IgD-negative memory B cell (primary cell): ENCODE measurements at regions not wholly inside any gene's neighbourhood (a gene's known extent, or its start where the extent isn't known, plus 50 kb on each side); places are given as distances from the start of the nearest gene placed in this dataset.
"Not testable (repeated sequence)": the region's sequence is repeated elsewhere in the genome, so short reads cannot be mapped to it uniquely, and the experiment has no call there.

Experiments used
- H3K27ac Mint-ChIP-seq, 3 donors: one replicate each; pipeline ENCODE4 v1.8.0; 2020 to 2022; ENCODE audit warnings: mild to moderate bottlenecking in 3 of 3, mixed read lengths in 3 of 3, moderate library complexity in 1 of 3
- H3K27me3 Mint-ChIP-seq: one replicate; pipeline ENCODE4 v1.8.0; 2021; ENCODE audit warnings: mixed read lengths
- H3K36me3 Mint-ChIP-seq: one replicate; pipeline ENCODE4 v1.8.0; 2020; ENCODE audit warnings: mild to moderate bottlenecking, mixed read lengths
- H3K4me1 Mint-ChIP-seq, 3 donors: one replicate each; pipeline ENCODE4 v1.8.0; 2020 to 2022; ENCODE audit warnings: mixed read lengths in 3 of 3, mild to moderate bottlenecking in 1 of 3
- H3K4me3 Mint-ChIP-seq, 4 donors: one replicate each; pipeline ENCODE4 v1.8.0; 2020 to 2022; ENCODE audit warnings: mild to moderate bottlenecking in 4 of 4, mixed read lengths in 4 of 4, moderate library complexity in 3 of 4
- H3K9me3 Mint-ChIP-seq, 3 donors: one replicate each; pipeline ENCODE4 v1.8.0; 2020 to 2021; ENCODE audit warnings: mixed read lengths in 3 of 3, mild to moderate bottlenecking in 1 of 3

GRCh38 chr9:3741729-3742128 is 215.9 kb upstream of the RFX3 start:
- H3K27me3 Mint-ChIP-seq: no peaks in the 10 kb centered on the region
- H3K4me3 Mint-ChIP-seq: no peak overlapping the region
- peaks cover 2% of the 10 kb centered on the region for H3K36me3 Mint-ChIP-seq
- no peaks in the 10 kb centered on the region for H3K4me1 Mint-ChIP-seq
- H3K27ac Mint-ChIP-seq: no peak overlapping the region
- H3K9me3 Mint-ChIP-seq: no peaks in the 10 kb centered on the region

GRCh38 chr9:3740690-3741419 is 215.1 kb upstream of the RFX3 start:
- no peak overlapping the region for H3K27ac Mint-ChIP-seq

DNA sequence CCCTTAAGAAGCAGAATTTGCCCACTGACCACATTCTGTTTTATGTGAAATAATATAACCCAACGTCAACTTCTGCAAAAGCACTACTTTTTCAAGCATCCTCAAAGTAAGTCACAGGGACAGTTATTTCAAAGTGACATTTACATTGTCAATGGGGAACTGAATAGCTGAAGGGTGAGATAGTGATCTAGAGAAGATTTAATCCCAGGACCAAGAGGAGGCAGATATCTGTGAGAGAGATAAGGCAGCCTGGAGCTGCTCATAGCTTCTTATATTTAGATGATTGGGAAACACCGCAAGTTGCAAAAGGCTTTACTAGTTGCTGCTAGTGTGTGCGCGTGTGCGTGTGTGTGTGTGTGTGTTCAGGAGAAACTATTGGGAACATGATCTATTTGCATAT is 210.4 kb upstream of the RFX3 start:
- peaks cover 2 to 11% (median 5%) of the 10 kb centered on the region in 3 donors for H3K4me1 Mint-ChIP-seq
- no peak overlapping the region for H3K27ac Mint-ChIP-seq
- H3K27me3 Mint-ChIP-seq: no peaks in the 10 kb centered on the region
- H3K9me3 Mint-ChIP-seq: no peaks in the 10 kb centered on the region
- H3K4me3 Mint-ChIP-seq: no peak overlapping the region
- peaks cover 2% of the 10 kb centered on the region for H3K36me3 Mint-ChIP-seq

More at GRCh38 chr9:3740690-3741419, 215.1 kb upstream of the RFX3 start:
- Mint-ChIP-seq H3K9me3 (no peaks in the 10 kb centered on the region), H3K27me3 (no peaks in the 10 kb centered on the region), H3K4me3 (no peak overlapping the region), H3K36me3 (peaks cover 2% of the 10 kb centered on the region), H3K4me1 (no peaks in the 10 kb centered on the region)

- no peak overlapping the region for H3K4me3 Mint-ChIP-seq
- H3K36me3 Mint-ChIP-seq: peaks cover 2% of the 10 kb centered on the region
- no peaks in the 10 kb centered on the region for H3K9me3 Mint-ChIP-seq
- H3K4me1 Mint-ChIP-seq: peaks cover 3 to 11% (median 7%) of the 10 kb centered on the region in 3 donors
- H3K27ac Mint-ChIP-seq: no peak overlapping the region
- H3K27me3 Mint-ChIP-seq: no peaks in the 10 kb centered on the region
These were observed 209.4 kb upstream of the RFX3 start for GRCh38 chr9:3735251-3735650.

DNA sequence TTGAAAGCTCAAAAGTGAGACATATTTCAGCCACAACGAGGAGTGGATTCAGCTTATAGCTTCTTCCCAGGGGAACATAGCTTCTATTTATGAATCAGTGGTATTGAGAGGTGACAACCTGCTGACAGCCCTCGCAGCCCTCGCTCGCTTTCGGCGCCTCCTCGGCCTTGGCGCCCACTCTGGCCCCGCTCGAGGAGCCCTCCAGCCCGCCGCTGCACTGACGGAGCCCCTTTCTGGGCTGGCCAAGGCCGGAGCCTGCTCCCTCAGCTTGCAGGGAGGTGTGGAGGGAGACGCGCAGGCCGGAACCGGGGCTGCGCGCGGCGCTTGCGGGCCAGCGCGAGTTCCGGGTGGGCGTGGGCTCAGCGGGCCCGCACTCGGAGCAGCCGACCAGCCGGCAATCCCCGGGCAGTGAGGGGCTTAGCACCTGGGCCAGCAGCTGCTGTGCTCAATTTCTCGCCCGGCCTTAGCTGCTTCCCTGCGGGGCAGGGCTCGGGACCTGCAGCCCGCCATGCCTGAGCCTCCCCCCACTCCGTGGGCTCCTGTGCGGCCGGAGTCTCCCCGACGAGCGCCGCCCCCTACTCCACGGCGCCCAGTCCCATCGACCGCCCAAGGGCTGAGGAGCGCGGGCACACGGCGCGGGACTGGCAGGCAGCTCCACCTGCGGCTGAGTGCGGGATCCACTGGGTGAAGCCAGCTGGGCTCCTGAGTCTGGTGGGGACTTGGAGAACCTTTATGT is 207.9 kb upstream of the RFX3 start:
- not testable (repeated sequence) for H3K4me3 Mint-ChIP-seq, H3K36me3 Mint-ChIP-seq, H3K27ac Mint-ChIP-seq, H3K9me3 Mint-ChIP-seq, H3K27me3 Mint-ChIP-seq
- peaks cover 3 to 11% (median 7%) of the 10 kb centered on the region in 3 donors for H3K4me1 Mint-ChIP-seq

- H3K27me3 Mint-ChIP-seq: no peaks in the 10 kb centered on the region
- H3K4me3 Mint-ChIP-seq: no peak overlapping the region
- H3K36me3 Mint-ChIP-seq: peaks cover 2% of the 10 kb centered on the region
- H3K4me1 Mint-ChIP-seq: peaks cover 3 to 11% (median 7%) of the 10 kb centered on the region in 3 donors
- H3K9me3 Mint-ChIP-seq: no peaks in the 10 kb centered on the region
- no peak overlapping the region for H3K27ac Mint-ChIP-seq
These were observed 207.2 kb upstream of the RFX3 start for GRCh38 chr9:3733039-3733408.

GRCh38 chr9:3732077-3733038 is 206.6 kb upstream of the RFX3 start:
- H3K27me3 Mint-ChIP-seq: no peaks in the 10 kb centered on the region
- peak overlapping the region in 3 of 4 donors; percentile 53 to 78 (median 72) for H3K4me3 Mint-ChIP-seq
- H3K27ac Mint-ChIP-seq: no peak overlapping the region
- H3K4me1 Mint-ChIP-seq: peaks cover 3 to 11% (median 7%) of the 10 kb centered on the region in 3 donors
- H3K36me3 Mint-ChIP-seq: peaks cover under 1% of the 10 kb centered on the region
- no peaks in the 10 kb centered on the region for H3K9me3 Mint-ChIP-seq

DNA sequence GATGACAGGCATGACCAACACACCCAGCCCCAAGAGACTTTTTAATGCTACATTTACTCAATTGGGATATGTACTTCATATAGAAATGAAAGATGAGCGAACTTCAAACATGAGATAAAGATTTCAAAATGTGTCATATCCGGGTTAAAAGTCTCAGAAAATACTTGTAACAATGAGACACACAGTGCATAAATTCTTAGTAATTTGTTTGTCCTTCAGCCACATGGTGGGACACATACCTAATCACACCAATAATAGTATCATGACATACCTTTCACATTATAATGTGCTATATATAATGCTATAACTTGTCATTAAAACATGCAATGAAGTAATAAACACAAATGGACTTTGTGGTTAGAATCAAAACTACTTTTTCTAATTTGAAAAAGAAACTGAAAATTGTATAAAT is 204.7 kb upstream of the RFX3 start:
- peaks cover 3 to 11% (median 7%) of the 10 kb centered on the region in 3 donors for H3K4me1 Mint-ChIP-seq
- peaks cover 2% of the 10 kb centered on the region for H3K36me3 Mint-ChIP-seq
- H3K27ac Mint-ChIP-seq: no peak overlapping the region
- H3K27me3 Mint-ChIP-seq: no peaks in the 10 kb centered on the region
- no peaks in the 10 kb centered on the region for H3K9me3 Mint-ChIP-seq
- H3K4me3 Mint-ChIP-seq: no peak overlapping the region

GRCh38 chr9:3721096-3721495 is 195.3 kb upstream of the RFX3 start:
- Mint-ChIP-seq H3K9me3 (no peaks in the 10 kb centered on the region), H3K27me3 (peaks cover 1% of the 10 kb centered on the region), H3K4me3 (no peak overlapping the region), H3K36me3 (peaks cover 4% of the 10 kb centered on the region), H3K27ac (no peak overlapping the region), H3K4me1 (no peaks in the 10 kb centered on the region)

GRCh38 chr9:3719286-3719685 is 193.5 kb upstream of the RFX3 start:
- H3K4me3 Mint-ChIP-seq: no peak overlapping the region
- H3K36me3 Mint-ChIP-seq: peaks cover 4% of the 10 kb centered on the region
- H3K4me1 Mint-ChIP-seq: no peaks in the 10 kb centered on the region
- H3K27ac Mint-ChIP-seq: no peak overlapping the region
- no peaks in the 10 kb centered on the region for H3K9me3 Mint-ChIP-seq
- no peaks in the 10 kb centered on the region for H3K27me3 Mint-ChIP-seq

DNA sequence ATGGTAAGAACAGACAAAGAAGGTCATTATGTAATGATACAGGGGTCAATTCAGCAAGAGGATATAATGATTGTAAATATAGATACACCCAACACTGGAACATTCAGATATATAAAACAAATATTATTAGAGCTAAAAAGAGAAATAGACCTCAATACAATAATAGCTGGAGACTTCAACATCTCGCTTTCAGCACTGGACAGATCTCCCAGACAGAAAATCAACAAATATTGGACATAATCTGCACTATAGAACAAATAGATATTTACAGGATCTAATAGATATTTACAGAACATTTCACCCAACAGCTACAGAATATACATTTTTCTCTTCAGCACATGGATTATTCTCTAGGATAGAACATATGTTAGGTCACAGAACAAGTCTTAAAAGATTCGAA is 190.6 kb upstream of the RFX3 start:
- Mint-ChIP-seq H3K27ac (no peak overlapping the region), H3K9me3 (no peaks in the 10 kb centered on the region), H3K27me3 (no peaks in the 10 kb centered on the region), H3K4me3 (no peak overlapping the region), H3K4me1 (no peaks in the 10 kb centered on the region), H3K36me3 (peaks cover 4% of the 10 kb centered on the region)

GRCh38 chr9:3708751-3709150 is 182.9 kb upstream of the RFX3 start:
- H3K4me3 Mint-ChIP-seq: no peak overlapping the region
- H3K36me3 Mint-ChIP-seq: no peaks in the 10 kb centered on the region
- H3K27ac Mint-ChIP-seq: no peak overlapping the region
- no peaks in the 10 kb centered on the region for H3K9me3 Mint-ChIP-seq
- H3K4me1 Mint-ChIP-seq: no peaks in the 10 kb centered on the region
- H3K27me3 Mint-ChIP-seq: peaks cover 4% of the 10 kb centered on the region

- Mint-ChIP-seq H3K36me3 (no peaks in the 10 kb centered on the region), H3K9me3 (peaks cover 0 to 3% (median 0%) of the 10 kb centered on the region in 3 donors), H3K4me1 (no peaks in the 10 kb centered on the region), H3K4me3 (no peak overlapping the region), H3K27me3 (peaks cover 4% of the 10 kb centered on the region), H3K27ac (no peak overlapping the region)
These were observed 179.1 kb upstream of the RFX3 start for GRCh38 chr9:3704890-3705289.

- peaks cover 0 to 3% (median 0%) of the 10 kb centered on the region in 3 donors for H3K9me3 Mint-ChIP-seq
- H3K27me3 Mint-ChIP-seq: peaks cover 9% of the 10 kb centered on the region
- H3K4me3 Mint-ChIP-seq: no peak overlapping the region
- no peaks in the 10 kb centered on the region for H3K4me1 Mint-ChIP-seq
- no peaks in the 10 kb centered on the region for H3K36me3 Mint-ChIP-seq
- no peak overlapping the region for H3K27ac Mint-ChIP-seq
These were observed 175.0 kb upstream of the RFX3 start for GRCh38 chr9:3700772-3701171.

- H3K27me3 Mint-ChIP-seq: peaks cover 6% of the 10 kb centered on the region
- no peak overlapping the region for H3K4me3 Mint-ChIP-seq
- peaks cover 0 to 3% (median 0%) of the 10 kb centered on the region in 3 donors for H3K9me3 Mint-ChIP-seq
- no peaks in the 10 kb centered on the region for H3K4me1 Mint-ChIP-seq
- H3K36me3 Mint-ChIP-seq: no peaks in the 10 kb centered on the region
- H3K27ac Mint-ChIP-seq: no peak overlapping the region
These were observed 174.1 kb upstream of the RFX3 start for GRCh38 chr9:3699883-3700282.
